ENCODE measurements at regions not wholly inside any gene's neighbourhood (a gene's known extent, or its start where the extent isn't known, plus 50 kb on each side); places are given as distances from the start of the nearest gene placed in this dataset.

DNA sequence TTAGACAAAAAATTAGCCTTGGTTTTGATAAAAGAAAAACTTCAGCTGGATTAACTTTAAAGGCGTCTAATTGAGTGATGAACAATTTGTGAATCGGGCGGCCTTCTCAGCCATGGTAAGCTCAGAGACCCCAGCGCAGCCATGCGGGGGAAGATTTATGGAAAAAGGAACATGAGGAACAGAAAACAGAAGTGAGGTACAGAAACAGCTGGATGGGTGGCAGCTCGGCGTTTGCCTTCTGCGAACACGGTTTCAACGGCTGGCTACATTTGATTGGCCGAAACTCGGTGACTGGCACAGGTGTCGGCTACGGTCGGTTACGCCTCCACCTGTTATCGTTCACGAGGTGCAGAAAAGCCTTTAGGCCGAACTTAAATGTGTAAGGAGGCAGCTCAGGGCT lies 401.4 kb upstream of the FAT1 start:
- TF ChIP-seq CTCF (conservative IDR thresholded peaks at IDR 0.05; ENCODE audit: low read depth, low read length) (no peak), POLR2A (IDR thresholded peaks at IDR 0.05; ENCODE audit: low read depth, low read length) (no peak), CEBPB (IDR thresholded peaks at IDR 0.05; ENCODE audit: low read depth, low read length) (no peak), MXI1 (IDR thresholded peaks at IDR 0.05; ENCODE audit: borderline replicate concordance, low read depth, low read length) (no peak), CHD1 (IDR thresholded peaks at IDR 0.05; ENCODE audit: low read depth, low read length) (no peak), RCOR1 (IDR thresholded peaks at IDR 0.05; ENCODE audit: insufficient replicate concordance, low read length) (no peak), MAFK (IDR thresholded peaks at IDR 0.05; ENCODE audit: low read depth, low read length) (no peak), RAD21 (IDR thresholded peaks at IDR 0.05; ENCODE audit: low read length) (no peak), SMC3 (IDR thresholded peaks at IDR 0.05; ENCODE audit: low read depth, low read length) (no peak), RFX5 (IDR thresholded peaks at IDR 0.05; ENCODE audit: low read depth, low read length) (no peak), FOS (IDR thresholded peaks at IDR 0.05; ENCODE audit: low read depth, low read length) (no peak), BHLHE40 (IDR thresholded peaks at IDR 0.05; ENCODE audit: low read depth, low read length) (no peak), NFE2L2 (IDR thresholded peaks at IDR 0.05; ENCODE audit: low read depth, low read length) (no peak)
